ENCODE measurements at regions not wholly inside any gene's neighbourhood (a gene's known extent, or its start where the extent isn't known, plus 50 kb on each side); places are given as distances from the start of the nearest gene placed in this dataset.

GRCh38 chr2:2579814-2580213 lies 248.7 kb upstream of the MYT1L start:
- Histone ChIP-seq H3K9me3 (no peaks in the 10 kb centered on the region), H3K27me3 (no peaks in the 10 kb centered on the region), H3K4me2 (no peak overlapping the region), H3K27ac (no peak overlapping the region), H3K36me3 (no peaks in the 10 kb centered on the region), H4K20me1 (no peaks in the 10 kb centered on the region), H3K9ac (no peak overlapping the region), H3K4me3 (no peak overlapping the region), H3K4me1 (no peaks in the 10 kb centered on the region)
- TF ChIP-seq Cebpa-rat (IDR thresholded peaks at IDR 0.05) = no peak

DNA sequence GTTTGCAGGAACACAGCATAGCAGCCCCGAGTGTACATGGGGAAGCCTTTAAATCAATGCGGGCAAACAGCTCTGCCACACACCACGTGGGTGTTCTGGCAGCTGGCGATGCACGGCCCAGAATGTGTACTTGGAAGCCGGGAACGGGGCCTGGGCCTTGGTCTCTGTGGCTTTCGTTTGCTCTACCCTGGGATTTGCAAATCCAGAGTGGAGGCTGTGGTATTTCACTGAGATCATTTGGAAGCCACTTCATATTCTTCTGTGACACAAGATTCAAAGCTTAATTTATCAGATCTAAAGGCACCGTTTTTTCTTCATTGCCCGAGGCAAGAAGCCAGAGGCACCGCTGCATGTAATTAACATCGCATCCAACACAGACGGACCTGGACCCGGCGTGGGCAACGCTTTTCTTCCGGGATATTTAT lies 246.3 kb upstream of the MYT1L start:
- H3K4me3 ChIP-seq = no peak overlapping the region
- no peaks in the 10 kb centered on the region for H3K27me3 ChIP-seq
- H3K27ac ChIP-seq = no peak overlapping the region
- no peaks in the 10 kb centered on the region for H3K36me3 ChIP-seq
- H4K20me1 ChIP-seq = no peaks in the 10 kb centered on the region
- no peak for TF ChIP-seq Cebpa-rat (IDR thresholded peaks at IDR 0.05)
- no peak overlapping the region for H3K4me2 ChIP-seq
- H3K4me1 ChIP-seq = no peaks in the 10 kb centered on the region
- H3K9me3 ChIP-seq = peaks cover 10% of the 10 kb centered on the region
- no peak overlapping the region for H3K9ac ChIP-seq

DNA sequence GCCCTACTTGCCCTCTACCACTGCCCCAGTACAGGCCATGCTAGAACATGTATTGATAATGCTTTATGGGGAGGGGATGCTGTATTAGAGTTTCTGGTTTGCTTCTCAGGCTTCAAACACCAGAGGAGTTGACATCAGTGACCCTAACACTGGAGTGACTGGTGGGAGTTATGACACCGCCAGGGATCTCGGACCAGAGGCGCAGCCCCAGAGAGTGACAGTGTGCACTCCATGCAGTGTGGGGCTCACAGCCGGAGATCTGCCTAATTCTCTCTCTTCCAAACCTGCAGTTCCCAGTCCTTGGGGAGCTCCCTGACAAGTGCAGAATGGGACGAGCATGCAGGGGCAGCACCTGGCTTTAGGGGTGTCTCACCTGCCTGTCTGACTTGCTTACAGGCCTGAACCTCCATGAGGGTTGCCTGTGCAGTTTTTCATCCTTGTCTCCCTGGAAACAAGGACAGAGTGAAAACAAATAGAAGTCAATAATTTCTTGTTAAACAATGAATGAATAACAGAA lies 244.9 kb upstream of the MYT1L start:
- no peaks in the 10 kb centered on the region for H3K36me3 ChIP-seq
- peaks cover 10% of the 10 kb centered on the region for H3K9me3 ChIP-seq
- no peaks in the 10 kb centered on the region for H3K27me3 ChIP-seq
- H4K20me1 ChIP-seq = no peaks in the 10 kb centered on the region
- H3K9ac ChIP-seq = no peak overlapping the region
- no peak overlapping the region for H3K4me3 ChIP-seq
- H3K27ac ChIP-seq = no peak overlapping the region
- TF ChIP-seq Cebpa-rat (IDR thresholded peaks at IDR 0.05) = no peak
- no peak overlapping the region for H3K4me2 ChIP-seq
- H3K4me1 ChIP-seq = no peaks in the 10 kb centered on the region

DNA sequence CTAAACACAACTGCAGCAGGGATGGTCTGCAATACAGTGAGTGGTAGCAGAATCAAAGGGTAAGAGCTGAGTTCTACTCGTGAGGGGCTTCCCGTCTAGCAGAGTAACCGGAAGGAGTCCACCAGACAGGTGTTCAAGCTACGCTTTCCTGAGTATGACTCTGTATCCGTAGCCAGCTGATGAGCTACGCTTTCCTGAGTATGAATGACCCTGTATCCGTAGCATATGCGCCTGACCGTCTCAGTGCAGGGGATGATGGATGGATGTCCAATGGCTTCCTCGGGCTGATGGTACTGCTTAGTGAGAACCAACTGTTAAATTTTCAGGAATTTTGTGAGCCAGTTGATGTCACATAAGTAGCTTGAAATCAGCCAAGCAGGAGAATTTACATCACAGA lies 244.1 kb upstream of the MYT1L start:
- no peak overlapping the region for H3K4me3 ChIP-seq
- no peak for TF ChIP-seq Cebpa-rat (IDR thresholded peaks at IDR 0.05)
- no peaks in the 10 kb centered on the region for H3K36me3 ChIP-seq
- H3K9me3 ChIP-seq = peaks cover 10% of the 10 kb centered on the region
- no peaks in the 10 kb centered on the region for H4K20me1 ChIP-seq
- no peak overlapping the region for H3K27ac ChIP-seq
- no peak overlapping the region for H3K9ac ChIP-seq
- no peaks in the 10 kb centered on the region for H3K27me3 ChIP-seq
- H3K4me1 ChIP-seq = no peaks in the 10 kb centered on the region
- no peak overlapping the region for H3K4me2 ChIP-seq

DNA sequence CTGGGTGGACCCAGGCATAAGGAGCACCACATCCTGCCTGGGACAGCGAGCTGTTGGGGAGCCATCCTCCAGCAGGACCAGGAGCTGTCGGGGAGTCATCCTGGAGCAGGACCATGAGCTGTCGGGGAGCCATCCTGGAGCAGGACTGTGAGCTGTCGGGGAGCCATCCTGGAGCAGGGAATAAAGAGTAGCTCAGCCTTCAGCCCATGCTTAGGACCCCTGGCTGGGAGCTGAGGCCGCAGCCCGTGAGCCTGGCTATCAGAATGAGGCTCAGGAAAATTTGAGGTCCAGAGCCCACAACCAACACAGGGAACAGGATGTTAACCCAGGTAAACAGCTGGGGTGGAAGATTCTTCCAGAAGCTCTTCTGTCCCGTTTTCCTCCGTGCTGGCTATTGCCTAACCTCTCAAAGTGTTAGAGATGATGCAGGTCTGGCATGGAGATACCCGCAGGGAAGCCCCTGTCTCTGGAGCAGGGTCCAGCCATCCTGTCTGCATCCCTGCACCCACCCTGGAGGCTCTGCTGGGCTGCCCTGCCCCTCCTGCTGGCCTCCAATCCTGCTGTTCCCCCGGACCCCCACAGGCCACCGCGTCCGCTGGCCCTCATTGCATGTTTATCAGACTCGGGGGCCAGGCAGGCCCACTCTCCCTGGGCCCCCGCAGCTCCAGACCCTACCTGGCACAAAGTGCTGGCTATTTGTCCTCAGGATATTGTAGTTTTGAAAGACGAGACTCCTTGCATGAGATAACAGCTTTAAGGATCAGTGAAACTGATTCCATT lies 243.5 kb upstream of the MYT1L start:
- no peak for TF ChIP-seq Cebpa-rat (IDR thresholded peaks at IDR 0.05)
- Histone ChIP-seq H4K20me1 (no peaks in the 10 kb centered on the region), H3K9ac (no peak overlapping the region), H3K4me2 (no peak overlapping the region), H3K36me3 (no peaks in the 10 kb centered on the region), H3K9me3 (peaks cover 10% of the 10 kb centered on the region), H3K4me3 (no peak overlapping the region), H3K4me1 (no peaks in the 10 kb centered on the region), H3K27me3 (no peaks in the 10 kb centered on the region), H3K27ac (no peak overlapping the region)

DNA sequence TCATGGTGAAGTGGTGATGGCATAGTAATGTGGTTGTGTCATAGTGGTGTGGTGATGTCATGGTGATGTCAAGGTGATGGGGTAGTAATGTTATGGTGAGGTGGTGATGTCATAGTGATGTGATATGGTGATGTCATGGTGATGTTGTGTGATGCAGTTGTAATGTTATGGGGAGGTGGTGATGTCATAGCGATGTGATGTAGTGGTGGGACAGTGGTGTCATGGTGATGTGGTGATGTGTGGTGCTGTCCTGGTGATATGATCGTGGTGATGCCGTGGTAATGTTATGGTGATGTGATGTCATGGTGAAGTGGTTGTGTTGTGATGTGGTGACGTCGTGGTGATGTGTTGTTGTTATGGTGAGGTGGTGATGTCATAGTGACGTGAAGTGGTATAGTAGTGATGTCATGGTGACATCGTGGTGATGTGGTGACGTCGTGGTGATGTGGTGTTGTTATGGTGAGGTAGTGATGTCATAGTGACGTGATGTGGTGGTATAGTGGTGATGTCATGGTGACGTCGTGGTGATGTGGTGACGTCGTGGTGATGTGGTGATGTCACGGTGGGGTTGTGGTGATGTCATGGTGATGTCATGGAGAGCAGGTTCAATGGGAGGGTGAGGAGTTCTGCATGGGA lies 242.7 kb upstream of the MYT1L start:
- Histone ChIP-seq H3K27ac (no peak overlapping the region), H3K9me3 (peaks cover 10% of the 10 kb centered on the region), H4K20me1 (no peaks in the 10 kb centered on the region), H3K4me1 (no peaks in the 10 kb centered on the region), H3K4me2 (no peak overlapping the region), H3K36me3 (no peaks in the 10 kb centered on the region), H3K27me3 (no peaks in the 10 kb centered on the region), H3K9ac (no peak overlapping the region), H3K4me3 (no peak overlapping the region)
- TF ChIP-seq Cebpa-rat (IDR thresholded peaks at IDR 0.05) = no peak

GRCh38 chr2:2573205-2573604 lies 242.1 kb upstream of the MYT1L start:
- no peak overlapping the region for H3K4me3 ChIP-seq
- H3K27ac ChIP-seq = no peak overlapping the region
- no peaks in the 10 kb centered on the region for H3K4me1 ChIP-seq
- no peaks in the 10 kb centered on the region for H3K36me3 ChIP-seq
- no peaks in the 10 kb centered on the region for H4K20me1 ChIP-seq
- TF ChIP-seq Cebpa-rat (IDR thresholded peaks at IDR 0.05) = no peak
- H3K9ac ChIP-seq = no peak overlapping the region
- no peak overlapping the region for H3K4me2 ChIP-seq
- H3K27me3 ChIP-seq = no peaks in the 10 kb centered on the region
- peaks cover 10% of the 10 kb centered on the region for H3K9me3 ChIP-seq

DNA sequence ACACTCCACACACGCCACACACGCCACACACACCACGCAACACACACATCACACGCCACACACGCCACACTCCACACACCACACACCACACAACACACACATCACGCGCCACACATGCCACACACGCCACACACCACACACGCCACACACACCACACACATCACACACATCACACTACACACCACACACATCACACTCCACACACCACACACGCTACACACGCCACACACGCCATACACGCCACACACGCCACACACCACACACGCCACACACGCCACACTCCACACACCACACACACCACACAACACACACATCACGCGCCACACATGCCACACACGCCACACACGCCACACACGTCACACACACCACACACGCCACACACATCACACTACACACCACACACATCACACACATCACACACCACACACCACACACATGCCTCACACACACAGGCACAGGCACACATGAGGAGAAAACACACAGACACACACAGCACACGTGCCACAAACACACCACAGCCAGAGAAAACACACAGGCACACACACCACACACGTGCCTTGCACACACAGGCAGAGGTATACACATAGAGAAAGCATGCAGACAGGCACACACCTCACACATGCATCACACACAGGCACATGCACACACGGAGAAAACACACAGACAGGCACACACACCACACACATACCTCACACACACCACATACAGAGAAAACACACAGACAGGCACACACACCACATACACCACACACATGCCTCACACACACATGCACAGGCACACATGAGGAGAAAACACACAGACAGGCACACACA lies 241.5 kb upstream of the MYT1L start:
- Histone ChIP-seq H4K20me1 (no peaks in the 10 kb centered on the region), H3K9me3 (peaks cover 10% of the 10 kb centered on the region), H3K27me3 (no peaks in the 10 kb centered on the region), H3K4me3 (no peak overlapping the region), H3K27ac (no peak overlapping the region), H3K9ac (no peak overlapping the region), H3K36me3 (no peaks in the 10 kb centered on the region), H3K4me1 (no peaks in the 10 kb centered on the region), H3K4me2 (no peak overlapping the region)
- no peak for TF ChIP-seq Cebpa-rat (IDR thresholded peaks at IDR 0.05)

DNA sequence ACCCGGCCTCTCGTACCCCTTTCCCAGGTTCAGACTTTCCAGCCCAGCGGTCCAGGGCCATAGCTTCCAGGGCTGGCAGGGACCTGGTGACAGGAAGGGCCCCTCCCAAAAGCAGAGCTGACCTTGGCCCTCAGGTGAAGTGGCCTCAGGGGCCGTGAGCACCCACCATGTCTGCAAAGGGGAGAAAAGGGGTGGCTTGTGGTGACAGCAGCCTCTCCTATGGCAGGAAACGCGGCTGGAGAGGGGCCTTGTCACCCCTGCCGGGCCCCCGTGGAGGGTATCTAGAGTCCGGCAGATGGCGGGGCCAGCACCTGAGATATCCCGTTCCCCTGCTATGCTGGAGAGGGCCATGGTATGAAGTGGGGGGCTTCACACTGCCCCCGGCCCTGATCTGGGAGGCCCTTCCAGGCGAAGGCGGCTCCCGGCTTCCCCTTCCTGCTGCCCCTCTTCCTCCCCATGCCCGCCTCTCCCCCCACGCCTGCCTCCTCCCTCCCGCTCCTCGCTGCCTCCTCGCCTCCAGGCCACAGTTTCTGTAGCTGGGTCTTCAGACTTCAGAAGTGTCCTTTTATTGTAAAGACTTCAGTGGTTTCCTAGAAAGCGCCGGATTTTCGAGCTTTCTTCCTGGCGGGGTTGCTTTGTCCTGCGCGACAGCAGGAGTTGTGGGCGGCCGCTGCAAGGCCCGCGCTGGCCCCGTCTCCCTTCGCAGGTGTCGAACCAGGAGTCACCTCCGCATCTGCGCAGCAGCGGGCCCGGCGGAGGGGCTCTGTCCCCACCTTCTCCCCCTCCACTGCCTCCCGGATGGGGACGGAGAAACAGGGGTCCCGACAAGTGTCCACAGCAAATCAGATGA lies 240.5 kb upstream of the MYT1L start:
- no peaks in the 10 kb centered on the region for H3K36me3 ChIP-seq
- H3K4me3 ChIP-seq = no peak overlapping the region
- no peaks in the 10 kb centered on the region for H4K20me1 ChIP-seq
- H3K27ac ChIP-seq = no peak overlapping the region
- H3K4me2 ChIP-seq = no peak overlapping the region
- H3K27me3 ChIP-seq = no peaks in the 10 kb centered on the region
- TF ChIP-seq Cebpa-rat (IDR thresholded peaks at IDR 0.05) = no peak
- H3K4me1 ChIP-seq = no peaks in the 10 kb centered on the region
- H3K9me3 ChIP-seq = peaks cover 10% of the 10 kb centered on the region
- H3K9ac ChIP-seq = no peak overlapping the region
